ENCODE measurements at regions not wholly inside any gene's neighbourhood (a gene's known extent, or its start where the extent isn't known, plus 50 kb on each side); places are given as distances from the start of the nearest gene placed in this dataset.

DNA sequence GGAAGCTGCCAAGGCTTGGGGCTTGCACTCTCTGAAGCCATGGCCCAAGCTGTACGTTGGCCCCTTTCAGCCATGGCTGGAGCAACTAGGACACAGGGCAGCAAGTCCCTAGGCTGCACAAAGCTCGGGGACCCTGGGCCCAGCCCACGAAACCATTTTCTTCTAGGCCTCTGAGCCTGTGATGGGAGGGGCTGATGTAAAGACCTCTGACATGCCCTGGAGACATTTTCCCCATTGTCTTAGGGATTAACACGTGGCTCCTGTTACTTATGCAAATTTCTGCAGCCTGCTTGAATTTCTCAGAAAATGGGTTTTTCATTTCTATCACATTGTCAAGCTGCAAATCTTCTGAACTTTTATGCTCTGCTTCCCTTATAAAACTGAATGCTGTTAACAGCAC lies 83.0 kb upstream of the DAP start:
- Histone ChIP-seq H3K27me3 (no peaks in the 10 kb centered on the region), H3K27ac (no peak overlapping the region), H3K9me3 (no peaks in the 10 kb centered on the region), H3K36me3 (no peaks in the 10 kb centered on the region), H3K4me3 (no peak overlapping the region), H3K4me1 (no peaks in the 10 kb centered on the region)
- intact Hi-C loops (cut with DNase I), result no loop called here
- DNase-seq (ENCODE audit: low spot score in 2 of 2), result no peak
- TF ChIP-seq, protein P1, sequence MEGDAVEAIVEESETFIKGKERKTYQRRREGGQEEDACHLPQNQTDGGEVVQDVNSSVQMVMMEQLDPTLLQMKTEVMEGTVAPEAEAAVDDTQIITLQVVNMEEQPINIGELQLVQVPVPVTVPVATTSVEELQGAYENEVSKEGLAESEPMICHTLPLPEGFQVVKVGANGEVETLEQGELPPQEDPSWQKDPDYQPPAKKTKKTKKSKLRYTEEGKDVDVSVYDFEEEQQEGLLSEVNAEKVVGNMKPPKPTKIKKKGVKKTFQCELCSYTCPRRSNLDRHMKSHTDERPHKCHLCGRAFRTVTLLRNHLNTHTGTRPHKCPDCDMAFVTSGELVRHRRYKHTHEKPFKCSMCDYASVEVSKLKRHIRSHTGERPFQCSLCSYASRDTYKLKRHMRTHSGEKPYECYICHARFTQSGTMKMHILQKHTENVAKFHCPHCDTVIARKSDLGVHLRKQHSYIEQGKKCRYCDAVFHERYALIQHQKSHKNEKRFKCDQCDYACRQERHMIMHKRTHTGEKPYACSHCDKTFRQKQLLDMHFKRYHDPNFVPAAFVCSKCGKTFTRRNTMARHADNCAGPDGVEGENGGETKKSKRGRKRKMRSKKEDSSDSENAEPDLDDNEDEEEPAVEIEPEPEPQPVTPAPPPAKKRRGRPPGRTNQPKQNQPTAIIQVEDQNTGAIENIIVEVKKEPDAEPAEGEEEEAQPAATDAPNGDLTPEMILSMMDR (IDR thresholded peaks at IDR 0.05), result no peak

DNA sequence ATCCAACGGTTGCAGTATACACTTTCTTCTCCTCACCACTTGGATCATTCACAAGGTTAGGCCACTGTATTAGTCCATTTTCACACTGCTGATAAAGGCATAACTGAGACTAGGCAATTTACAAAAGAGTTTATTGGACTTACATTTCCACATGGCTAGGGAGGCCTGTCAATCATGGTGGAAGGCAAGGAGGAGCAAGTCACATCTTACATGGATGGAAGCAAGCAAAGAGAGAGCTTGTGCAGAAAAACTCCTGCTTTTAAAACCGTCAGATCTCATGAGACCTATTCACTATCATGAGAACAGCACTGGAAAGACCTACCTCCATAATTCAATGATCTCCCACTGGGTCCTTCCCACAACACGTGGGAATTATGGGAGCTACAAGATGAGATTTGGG lies 81.8 kb upstream of the DAP start:
- DNase-seq (ENCODE audit: low spot score in 2 of 2), result no peak
- Histone ChIP-seq H3K36me3 (no peaks in the 10 kb centered on the region), H3K9me3 (no peaks in the 10 kb centered on the region), H3K27ac (no peak overlapping the region), H3K4me1 (no peaks in the 10 kb centered on the region), H3K27me3 (no peaks in the 10 kb centered on the region), H3K4me3 (no peak overlapping the region)
- TF ChIP-seq, protein P1 (IDR thresholded peaks at IDR 0.05), result no peak
- intact Hi-C loops (cut with DNase I), result no loop called here

DNA sequence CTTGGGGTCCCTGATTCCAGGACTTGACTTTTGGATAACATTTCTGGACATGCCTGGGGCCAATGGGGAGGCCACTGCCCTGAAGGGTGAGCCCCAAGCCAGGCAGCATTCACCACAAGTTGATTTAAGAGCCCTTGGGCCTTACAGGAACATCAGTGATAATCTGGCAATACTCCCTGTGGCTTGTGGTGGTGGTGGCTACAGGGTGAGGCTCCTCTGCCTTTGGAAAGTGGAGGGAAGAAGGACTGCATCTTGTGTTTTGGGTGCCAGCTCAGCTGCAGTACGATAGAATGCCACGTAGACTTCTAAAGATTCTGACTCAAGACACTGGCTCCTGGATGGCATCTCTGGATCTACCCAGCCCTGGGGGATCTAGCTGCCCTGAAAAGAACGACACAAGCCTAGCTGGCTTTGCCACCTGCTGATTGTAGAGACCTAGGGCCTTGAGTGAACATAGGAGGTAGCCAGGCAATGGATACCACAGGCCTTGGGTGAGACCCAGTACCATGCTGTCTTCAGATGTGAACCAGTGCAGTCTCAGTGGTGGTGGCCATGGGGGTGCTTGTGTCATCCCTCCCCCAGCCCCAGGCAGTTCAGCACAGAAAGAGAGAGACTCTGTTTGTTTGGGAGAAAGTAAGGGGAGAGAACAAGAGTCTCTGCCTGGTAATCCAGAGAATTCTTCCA lies 79.0 kb upstream of the DAP start:
- DNase-seq (ENCODE audit: low spot score in 2 of 2), result no peak
- H3K4me3 ChIP-seq, result no peak overlapping the region

DNA sequence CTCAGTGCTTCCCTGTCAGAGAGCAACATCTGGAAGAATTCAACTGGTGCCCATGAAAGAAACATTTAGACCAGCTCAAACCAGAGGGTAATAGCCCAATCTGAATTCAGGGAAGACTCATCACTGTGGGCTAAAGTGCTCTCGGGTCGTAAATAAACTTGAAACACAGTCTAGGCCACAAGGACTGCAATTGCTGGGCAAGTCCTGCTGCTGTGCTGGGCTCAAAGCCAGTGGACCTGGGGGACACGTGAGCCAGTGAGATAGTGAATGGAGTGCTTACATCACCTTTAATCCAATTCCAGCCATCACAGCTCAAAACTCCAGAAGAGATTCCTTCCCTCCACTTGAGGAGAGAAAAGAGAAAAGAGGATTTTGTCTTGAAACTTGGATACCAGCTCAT lies 78.1 kb upstream of the DAP start:
- Histone ChIP-seq H3K4me3 (no peak overlapping the region), H3K36me3 (no peaks in the 10 kb centered on the region), H3K4me1 (no peaks in the 10 kb centered on the region), H3K9me3 (no peaks in the 10 kb centered on the region), H3K27ac (no peak overlapping the region), H3K27me3 (no peaks in the 10 kb centered on the region)
- no peak for DNase-seq (ENCODE audit: low spot score in 2 of 2)
- TF ChIP-seq, protein P1 (IDR thresholded peaks at IDR 0.05), result no peak
- intact Hi-C loops (cut with DNase I), result no loop called here

More for the DNA sequence above, 79.0 kb upstream of the DAP start:
- TF ChIP-seq, protein P1 (IDR thresholded peaks at IDR 0.05), result no peak
- Histone ChIP-seq H3K4me1 (no peaks in the 10 kb centered on the region), H3K27ac (no peak overlapping the region), H3K9me3 (no peaks in the 10 kb centered on the region), H3K36me3 (no peaks in the 10 kb centered on the region), H3K27me3 (no peaks in the 10 kb centered on the region)
- intact Hi-C loops (cut with DNase I), result no loop called here

DNA sequence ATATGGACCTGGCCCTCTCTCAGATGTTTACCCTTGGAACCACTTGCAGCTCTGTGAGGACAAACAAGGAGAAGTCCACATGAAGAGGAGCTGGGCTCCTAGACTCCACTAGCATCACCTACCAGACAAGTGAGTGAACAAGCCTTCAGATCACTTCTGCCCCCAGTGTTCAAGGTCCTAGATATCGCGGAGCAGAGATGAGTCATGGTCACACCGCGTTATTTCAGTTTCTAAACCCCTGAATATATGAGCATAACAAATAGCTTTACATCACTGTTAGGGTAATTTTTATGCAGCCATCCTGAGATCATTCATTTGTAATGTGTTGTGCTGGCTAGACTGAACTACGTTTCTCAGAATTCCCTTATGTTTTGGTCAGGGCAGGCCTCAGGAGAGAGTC lies 77.0 kb upstream of the DAP start:
- Histone ChIP-seq H3K9me3 (no peaks in the 10 kb centered on the region), H3K36me3 (no peaks in the 10 kb centered on the region), H3K27ac (no peak overlapping the region), H3K27me3 (no peaks in the 10 kb centered on the region), H3K4me3 (no peak overlapping the region), H3K4me1 (no peaks in the 10 kb centered on the region)
- DNase-seq (ENCODE audit: low spot score in 2 of 2), result no peak
- intact Hi-C loops (cut with DNase I), result no loop called here
- TF ChIP-seq, protein P1 (IDR thresholded peaks at IDR 0.05), result no peak

DNA sequence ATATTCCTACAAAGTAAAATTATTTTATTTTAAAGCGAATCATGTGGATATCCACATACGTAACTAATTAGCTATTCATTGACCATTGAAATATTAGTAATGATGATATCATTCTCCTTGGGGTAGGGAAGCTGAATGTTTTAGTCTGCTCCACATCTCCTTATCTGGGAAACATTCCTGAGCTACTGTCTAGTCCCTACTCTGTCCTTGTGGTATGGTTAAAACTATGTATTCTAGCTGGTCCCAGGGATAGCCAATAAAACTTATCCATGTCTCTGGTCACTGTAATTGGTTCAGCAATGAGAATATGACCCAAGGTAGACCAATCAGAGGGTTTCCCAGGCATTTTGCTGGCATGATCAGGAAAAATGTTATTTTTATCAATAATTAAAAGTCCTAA lies 76.0 kb upstream of the DAP start:
- Histone ChIP-seq H3K4me1 (no peaks in the 10 kb centered on the region), H3K36me3 (no peaks in the 10 kb centered on the region)
- intact Hi-C loops (cut with DNase I), result no loop called here

More for the DNA sequence above, 76.0 kb upstream of the DAP start:
- Histone ChIP-seq H3K27ac (no peak overlapping the region), H3K9me3 (no peaks in the 10 kb centered on the region), H3K4me3 (no peak overlapping the region), H3K27me3 (no peaks in the 10 kb centered on the region)
- DNase-seq (ENCODE audit: low spot score in 2 of 2), result no peak
- TF ChIP-seq, protein P1 (IDR thresholded peaks at IDR 0.05), result no peak
